ENCODE measurements at regions not wholly inside any gene's neighbourhood (a gene's known extent, or its start where the extent isn't known, plus 50 kb on each side); places are given as distances from the start of the nearest gene placed in this dataset.
"Not testable (repeated sequence)": the region's sequence is repeated elsewhere in the genome, so short reads cannot be mapped to it uniquely, and the experiment has no call there.

DNA sequence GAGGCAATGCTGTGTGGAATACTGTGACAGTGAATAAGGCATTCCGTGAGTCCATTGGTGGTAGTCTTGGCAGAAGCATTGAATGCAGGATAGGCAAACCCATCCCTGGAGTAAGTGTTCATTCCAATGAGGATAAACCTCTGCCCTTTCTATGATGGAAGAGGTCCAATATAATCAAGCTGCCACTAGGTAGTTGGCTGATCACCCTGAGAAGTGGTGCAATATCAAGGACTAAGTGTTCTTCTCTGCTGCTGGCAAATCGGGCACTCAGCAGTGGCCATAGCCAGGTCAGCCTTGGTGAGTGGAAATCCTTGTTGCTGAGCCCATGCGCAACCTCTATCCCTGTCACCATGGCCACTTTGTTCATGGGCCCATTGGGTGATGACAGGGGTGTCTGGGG lies 70.1 kb downstream of the FBXO4 start:
- no peak overlapping the region for H3K4me3 ChIP-seq (ENCODE audit: control insufficient read depth, low read depth, low read length)
- TF ChIP-seq, protein P1, sequence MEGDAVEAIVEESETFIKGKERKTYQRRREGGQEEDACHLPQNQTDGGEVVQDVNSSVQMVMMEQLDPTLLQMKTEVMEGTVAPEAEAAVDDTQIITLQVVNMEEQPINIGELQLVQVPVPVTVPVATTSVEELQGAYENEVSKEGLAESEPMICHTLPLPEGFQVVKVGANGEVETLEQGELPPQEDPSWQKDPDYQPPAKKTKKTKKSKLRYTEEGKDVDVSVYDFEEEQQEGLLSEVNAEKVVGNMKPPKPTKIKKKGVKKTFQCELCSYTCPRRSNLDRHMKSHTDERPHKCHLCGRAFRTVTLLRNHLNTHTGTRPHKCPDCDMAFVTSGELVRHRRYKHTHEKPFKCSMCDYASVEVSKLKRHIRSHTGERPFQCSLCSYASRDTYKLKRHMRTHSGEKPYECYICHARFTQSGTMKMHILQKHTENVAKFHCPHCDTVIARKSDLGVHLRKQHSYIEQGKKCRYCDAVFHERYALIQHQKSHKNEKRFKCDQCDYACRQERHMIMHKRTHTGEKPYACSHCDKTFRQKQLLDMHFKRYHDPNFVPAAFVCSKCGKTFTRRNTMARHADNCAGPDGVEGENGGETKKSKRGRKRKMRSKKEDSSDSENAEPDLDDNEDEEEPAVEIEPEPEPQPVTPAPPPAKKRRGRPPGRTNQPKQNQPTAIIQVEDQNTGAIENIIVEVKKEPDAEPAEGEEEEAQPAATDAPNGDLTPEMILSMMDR (IDR thresholded peaks at IDR 0.05; ENCODE audit: control insufficient read depth, insufficient read depth, low read depth, low read length, missing control alignments), result no peak
- DNase-seq (ENCODE audit: low read depth), result no peak

DNA sequence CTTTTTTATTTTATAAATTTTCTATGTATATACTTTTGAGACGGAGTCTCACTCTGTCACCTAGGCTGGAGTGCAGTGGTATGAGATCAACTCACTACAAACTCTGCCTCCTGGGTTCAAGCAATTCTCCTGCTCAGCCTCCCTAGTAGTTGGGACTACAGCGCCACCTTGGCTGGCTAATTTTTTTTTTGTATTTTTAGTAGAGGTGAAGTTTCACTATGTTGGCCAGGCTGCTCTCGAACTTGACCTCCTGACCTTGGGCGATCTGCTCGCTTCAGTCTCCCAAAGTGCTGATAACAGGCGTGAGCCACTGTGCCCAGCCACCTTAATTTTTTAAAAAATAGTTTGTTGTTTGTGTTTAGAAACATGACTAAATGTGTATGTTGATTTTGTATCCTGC lies 76.6 kb downstream of the FBXO4 start:
- DNase-seq (ENCODE audit: low read depth), result no peak
- TF ChIP-seq, protein P1 (IDR thresholded peaks at IDR 0.05; ENCODE audit: control insufficient read depth, insufficient read depth, low read depth, low read length, missing control alignments), result no peak
- no peak overlapping the region for H3K4me3 ChIP-seq (ENCODE audit: control insufficient read depth, low read depth, low read length)

DNA sequence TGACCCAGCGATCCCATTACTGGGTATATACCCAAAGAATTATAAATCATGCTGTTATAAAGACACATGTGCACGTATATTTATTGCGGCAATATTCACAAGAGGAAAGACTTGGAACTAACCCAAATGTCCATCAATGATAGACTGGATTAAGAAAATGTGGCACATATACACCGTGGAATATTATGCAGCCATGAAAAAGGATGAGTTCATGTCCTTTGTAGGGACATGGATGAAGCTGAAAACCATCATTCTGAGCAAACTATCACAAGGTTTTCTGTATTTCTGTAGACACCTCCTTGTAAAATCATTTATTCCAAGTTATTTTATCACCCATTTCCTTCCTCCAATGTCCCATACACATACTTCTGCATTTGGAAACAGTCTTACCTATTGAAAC lies 78.8 kb downstream of the FBXO4 start:
- DNase-seq (ENCODE audit: low read depth); H3K4me3 ChIP-seq (ENCODE audit: control insufficient read depth, low read depth, low read length): not testable (repeated sequence)

DNA sequence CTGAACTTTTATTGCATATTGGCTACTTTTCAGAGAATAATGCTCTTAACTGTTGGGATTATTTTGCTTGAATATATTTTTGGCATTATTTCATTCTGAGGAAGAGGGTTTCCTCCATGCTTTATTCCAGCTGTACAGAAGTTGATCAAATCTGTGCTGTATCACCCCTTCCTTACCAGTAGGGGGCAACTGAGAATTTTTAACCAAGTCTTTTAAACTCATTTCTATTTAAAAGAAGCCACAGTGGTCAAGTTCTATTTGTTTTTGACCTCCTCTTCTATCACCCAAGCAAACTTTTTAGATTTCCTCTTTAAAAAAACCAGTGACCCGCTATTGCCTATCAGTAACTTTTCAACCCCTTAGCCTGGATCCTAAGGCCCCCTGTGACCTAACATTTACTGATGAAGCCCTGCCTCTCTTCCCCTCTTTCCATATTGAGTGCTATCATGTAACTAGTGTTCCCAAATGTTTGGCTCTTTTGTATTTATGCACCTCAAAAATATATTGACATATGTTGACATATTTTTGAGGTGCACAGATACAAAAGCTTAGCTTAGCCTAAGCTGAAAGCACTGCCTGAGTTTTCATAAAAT lies 80.6 kb downstream of the FBXO4 start:
- TF ChIP-seq, protein P1 (IDR thresholded peaks at IDR 0.05; ENCODE audit: control insufficient read depth, insufficient read depth, low read depth, low read length, missing control alignments), result peak; percentile 72
- no peak for DNase-seq (ENCODE audit: low read depth)
- H3K4me3 ChIP-seq (ENCODE audit: control insufficient read depth, low read depth, low read length), result no peak overlapping the region

DNA sequence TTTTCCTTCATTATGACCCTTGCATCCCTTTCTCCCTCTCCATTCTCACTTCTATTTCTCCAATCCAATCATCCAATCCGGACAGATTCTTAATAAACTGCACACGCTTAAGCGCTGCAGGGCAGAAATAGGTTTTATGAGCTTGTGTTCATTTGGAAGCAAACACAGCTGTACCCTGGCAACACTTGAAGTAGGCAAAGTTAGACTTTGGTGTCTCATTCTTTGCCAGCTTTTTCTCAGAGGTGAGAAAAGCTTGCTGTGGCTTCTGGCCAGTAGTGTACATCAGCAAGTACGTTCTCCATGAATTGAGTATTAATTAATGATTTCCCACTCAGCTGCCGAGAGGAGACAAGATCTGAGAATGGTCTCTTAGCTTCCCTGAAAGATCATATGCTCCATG lies 88.5 kb downstream of the FBXO4 start:
- TF ChIP-seq, protein P1 (IDR thresholded peaks at IDR 0.05; ENCODE audit: control insufficient read depth, insufficient read depth, low read depth, low read length, missing control alignments), result no peak
- no peak for DNase-seq (ENCODE audit: low read depth)
- no peak overlapping the region for H3K4me3 ChIP-seq (ENCODE audit: control insufficient read depth, low read depth, low read length)

DNA sequence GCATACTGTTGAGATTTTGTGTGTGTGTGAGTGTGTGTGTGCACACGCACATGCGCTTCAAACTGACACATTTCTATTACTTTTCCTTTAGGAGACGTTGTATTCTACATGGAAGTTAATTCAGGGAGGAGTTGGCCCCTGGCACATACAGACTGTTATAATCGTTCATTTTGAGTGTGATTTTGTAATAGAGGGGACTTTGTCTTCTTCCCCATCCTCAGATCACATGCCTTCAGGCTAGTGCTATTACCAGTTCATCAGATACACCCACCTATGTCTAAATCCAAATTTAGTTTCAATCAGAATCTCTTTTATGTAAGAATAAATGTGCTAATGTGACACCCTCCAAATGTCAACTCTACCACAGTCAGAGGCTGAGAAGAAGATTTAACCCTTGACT lies 90.2 kb downstream of the FBXO4 start:
- no peak overlapping the region for H3K4me3 ChIP-seq (ENCODE audit: control insufficient read depth, low read depth, low read length)
- DNase-seq (ENCODE audit: low read depth), result no peak
- TF ChIP-seq, protein P1 (IDR thresholded peaks at IDR 0.05; ENCODE audit: control insufficient read depth, insufficient read depth, low read depth, low read length, missing control alignments), result no peak

DNA sequence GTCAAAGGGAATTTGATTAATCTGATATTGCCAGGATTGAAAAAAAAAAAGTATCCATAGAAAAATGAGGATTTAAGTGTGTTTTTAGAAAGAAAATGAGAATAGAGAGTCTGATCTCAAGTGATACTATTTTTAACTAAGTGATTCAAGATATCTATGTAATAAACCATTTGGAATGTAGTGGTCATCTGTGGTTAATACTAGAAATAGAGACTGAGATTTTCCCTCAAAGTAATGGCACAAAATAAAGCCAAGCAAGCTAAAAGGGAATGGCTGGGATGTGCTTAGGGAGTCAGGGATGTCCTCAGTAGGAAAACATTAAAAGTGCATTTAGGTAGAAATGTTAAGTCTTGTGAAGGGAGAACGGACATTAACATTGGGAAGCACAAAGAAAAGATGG lies 90.6 kb downstream of the FBXO4 start:
- H3K4me3 ChIP-seq (ENCODE audit: control insufficient read depth, low read depth, low read length), result no peak overlapping the region
- TF ChIP-seq, protein P1 (IDR thresholded peaks at IDR 0.05; ENCODE audit: control insufficient read depth, insufficient read depth, low read depth, low read length, missing control alignments), result no peak
- no peak for DNase-seq (ENCODE audit: low read depth)

Measured in AG09309 (cell line).